ENCODE measurements at regions not wholly inside any gene's neighbourhood (a gene's known extent, or its start where the extent isn't known, plus 50 kb on each side); places are given as distances from the start of the nearest gene placed in this dataset.

GRCh38 chr11:34748036-34748435 lies 127.1 kb downstream of the EHF start:
- WGBS (ENCODE audit: insufficient coverage, insufficient replicate concordance, low lambda C conversion rate, missing lambda C conversion rate) = 62% methylated on average over 3 of the region's 3 CpGs
- no peak overlapping the region for H3K9ac ChIP-seq (ENCODE audit: control insufficient read depth, insufficient read depth, low read length)
- H3K36me3 ChIP-seq (ENCODE audit: control insufficient read depth in 2 of 2, insufficient read depth in 2 of 2, low read length in 1 of 2) = no peaks in the 10 kb centered on the region
- FAIRE-seq (no peak), ATAC-seq (no peak), DNase-seq (ENCODE audit: low read depth, low spot score) (no peak)
- POLR2A ChIA-PET = no interaction called here
- no peaks in the 10 kb centered on the region; a peak in 1 of 4 replicates for H3K27me3 ChIP-seq (replicated peaks in 1 of 2; ENCODE audit: control insufficient read depth in 2 of 2, insufficient read depth in 2 of 2, low read length in 1 of 2)
- no peaks in the 10 kb centered on the region for H3K9me3 ChIP-seq (replicated peaks; ENCODE audit: control insufficient read depth, insufficient read depth, low read length)
- RAD21 ChIA-PET (ENCODE audit: unreplicated experiment) = no interaction called here
- intact Hi-C loops (cut with micrococcal nuclease; ENCODE audit: unreplicated experiment) = no loop called here
- in situ Hi-C loops (cut with MboI) = no loop called here
- BruUV-seq (replicated peaks) = no TSS peak
- H4K20me1 ChIP-seq (ENCODE audit: control insufficient read depth, insufficient read depth) = no peaks in the 10 kb centered on the region
- H3K4me2 ChIP-seq (ENCODE audit: control insufficient read depth, insufficient read depth) = no peak overlapping the region
- no peaks in the 10 kb centered on the region for H3K4me1 ChIP-seq (ENCODE audit: control insufficient read depth, insufficient read depth, low read length)
- no peak overlapping the region for H2AFZ ChIP-seq (ENCODE audit: control insufficient read depth, low read depth, low read length)
- H3K27ac ChIP-seq (ENCODE audit: control insufficient read depth, insufficient read depth) = no peak overlapping the region
- no peak for TF ChIP-seq ESRRA (IDR thresholded peaks at IDR 0.05; ENCODE audit: low read length)
- no peak for TF ChIP-seq ZBTB40 (IDR thresholded peaks at IDR 0.05; ENCODE audit: borderline replicate concordance)
- TF ChIP-seq CHD2 (IDR thresholded peaks at IDR 0.05; ENCODE audit: borderline replicate concordance, low read depth, low read length) = no peak
- no peak for TF ChIP-seq IKZF1 (conservative IDR thresholded peaks at IDR 0.05)
- no peak for TF ChIP-seq SMAD1 (IDR thresholded peaks at IDR 0.05; ENCODE audit: low read depth, partially characterized antibody)
- TF ChIP-seq ZNF592 (IDR thresholded peaks at IDR 0.05) = no peak
- TF ChIP-seq LARP7 (IDR thresholded peaks at IDR 0.05) = no peak
- TF ChIP-seq NR2C1 (IDR thresholded peaks at IDR 0.05) = no peak
- no peak for TF ChIP-seq CREB1 (IDR thresholded peaks at IDR 0.05; ENCODE audit: low read depth)
- no peak for TF ChIP-seq ZNF207 (IDR thresholded peaks at IDR 0.05; ENCODE audit: borderline replicate concordance)
- no peak for TF ChIP-seq NR2F1 (conservative IDR thresholded peaks at IDR 0.05)
- TF ChIP-seq CHD4 (IDR thresholded peaks at IDR 0.05) = no peak
- no peak for TF ChIP-seq HCFC1 (IDR thresholded peaks at IDR 0.05; ENCODE audit: low read length)
- no peak for TF ChIP-seq GABPA (IDR thresholded peaks at IDR 0.05; ENCODE audit: low read depth)
- no peak for TF ChIP-seq E4F1 (IDR thresholded peaks at IDR 0.05; ENCODE audit: borderline replicate concordance, partially characterized antibody)
- CTCF ChIA-PET = no interaction called here
- SMC1A ChIA-PET (ENCODE audit: uncharacterized antibody, unreplicated experiment) = no interaction called here
- H3K4me3 ChIP-seq = no peak overlapping the region
- no peaks in the 10 kb centered on the region for H3K79me2 ChIP-seq (ENCODE audit: control insufficient read depth, insufficient read depth, low read length)

Measured in GM12878 (cell line).